ENCODE measurements at regions not wholly inside any gene's neighbourhood (a gene's known extent, or its start where the extent isn't known, plus 50 kb on each side); places are given as distances from the start of the nearest gene placed in this dataset.

DNA sequence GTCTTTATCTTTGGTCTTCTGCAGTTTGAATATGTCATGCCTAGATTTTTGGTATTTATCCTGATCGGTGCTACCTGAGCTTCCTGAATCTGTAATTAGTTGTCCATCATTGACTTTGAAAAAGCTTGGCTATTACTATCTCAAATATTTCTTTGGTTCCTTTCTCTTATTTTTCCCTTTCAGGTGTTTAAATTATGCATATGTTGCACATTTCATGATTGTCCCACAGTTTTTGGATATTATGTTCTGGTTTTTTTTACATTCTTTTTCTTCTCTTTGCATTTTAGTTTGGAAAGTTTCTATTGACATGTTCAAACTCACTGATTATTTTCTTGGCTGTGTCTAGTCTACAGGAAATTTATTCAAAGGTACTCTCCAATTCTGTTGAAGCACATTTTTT is 840.3 kb upstream of the LRRC4C start:
- DNase-seq (ENCODE audit: low read depth, low spot score), result no peak
- no peaks in the 10 kb centered on the region for H3K27me3 ChIP-seq (ENCODE audit: control insufficient read depth in 2 of 2, insufficient read depth in 2 of 2, low read length in 2 of 2)
- no peak for FAIRE-seq
- dilution Hi-C loops (cut with MboI; ENCODE audit: extremely low pct_ligation_motif_present, low sequenced_read_pairs) (no loop called here), intact Hi-C loops (cut with micrococcal nuclease) (no loop called here)
- H2AFZ ChIP-seq (ENCODE audit: low read depth, low read length), result no peak overlapping the region
- no peaks in the 10 kb centered on the region for H3K9me3 ChIP-seq (replicated peaks; ENCODE audit: control insufficient read depth, insufficient read depth, low read length)
- no peaks in the 10 kb centered on the region for H3K79me2 ChIP-seq (ENCODE audit: control insufficient read depth, insufficient read depth, low read length)
- H3K4me2 ChIP-seq (ENCODE audit: insufficient read depth, low read length), result no peak overlapping the region
- TF ChIP-seq MYC (IDR thresholded peaks at IDR 0.05; ENCODE audit: low read depth, low read length) (no peak), CTCF (IDR thresholded peaks at IDR 0.05; ENCODE audit: extremely low read depth in 1 of 2, insufficient read depth in 1 of 2, low read depth in 1 of 2, low read length in 2 of 2) (no peak), FOS (IDR thresholded peaks at IDR 0.05; ENCODE audit: borderline replicate concordance, insufficient read depth, low read length) (no peak), GATA2 (IDR thresholded peaks at IDR 0.05; ENCODE audit: insufficient read depth, insufficient read length, low read depth, low read length) (no peak), JUN (IDR thresholded peaks at IDR 0.05; ENCODE audit: borderline replicate concordance, insufficient read depth, insufficient read length, low read depth) (no peak), POLR2A (IDR thresholded peaks at IDR 0.05; ENCODE audit: low read depth, low read length) (no peak), POLR2AphosphoS5 (IDR thresholded peaks at IDR 0.05; ENCODE audit: insufficient read depth, low read depth, low read length) (no peak), EZH2 (IDR thresholded peaks at IDR 0.05; ENCODE audit: borderline replicate concordance, low read depth, low read length, severe bottlenecking) (no peak), MAX (IDR thresholded peaks at IDR 0.05; ENCODE audit: insufficient read depth, insufficient read length) (no peak)
- H3K9ac ChIP-seq (replicated peaks; ENCODE audit: extremely low read depth, insufficient read depth, low read length), result no peak overlapping the region
- ChIA-PET POLR2A (no interaction called here), CTCF (no interaction called here)
- H3K4me3 ChIP-seq (replicated peaks in 1 of 3; ENCODE audit: insufficient read depth in 1 of 3, low read depth in 1 of 3, low read length in 3 of 3), result no peak overlapping the region
- H3K27ac ChIP-seq (ENCODE audit: insufficient read depth, low read depth, low read length), result no peak overlapping the region
- no TSS peak for BruUV-seq (replicated peaks)
- H3K36me3 ChIP-seq (ENCODE audit: control insufficient read depth in 2 of 2, extremely low read depth in 1 of 2, insufficient read depth in 2 of 2, low read length in 2 of 2), result no peaks in the 10 kb centered on the region
- no peaks in the 10 kb centered on the region for H3K9me1 ChIP-seq (replicated peaks; ENCODE audit: control insufficient read depth, extremely low read depth, insufficient read depth, low read length)
- no peaks in the 10 kb centered on the region for H3K4me1 ChIP-seq (ENCODE audit: control insufficient read depth, extremely low read depth, insufficient read depth, low read length)
- no peaks in the 10 kb centered on the region for H4K20me1 ChIP-seq (replicated peaks; ENCODE audit: control insufficient read depth, extremely low read depth, insufficient read depth, low read length)

Measured in endothelial cell of umbilical vein (primary cell).